H1 (cell line): ENCODE measurements at regions not wholly inside any gene's neighbourhood (a gene's known extent, or its start where the extent isn't known, plus 50 kb on each side); places are given as distances from the start of the nearest gene placed in this dataset.

Experiments used
- CTCF ChIA-PET: fragments of 300-600 bp; sonication (Branson Sonifier 250); formaldehyde crosslinking; loops from one replicate; lab custom pipeline; 2021; ENCODE audit not compliant: partially characterized antibody; lab: Charles Lee
- POLR2A ChIA-PET: fragments of 300-600 bp; sonication (Branson Sonifier 250); formaldehyde crosslinking; loops from one replicate; lab custom pipeline; 2021; ENCODE audit warnings: inconsistent platforms; ENCODE audit not compliant: partially characterized antibody; lab: Charles Lee
- DNase-seq, 2 experiments: peaks; one replicate each; pipeline versions ENCODE4 v3.0.0 to v3.0.0-alpha.2; 2010 to 2022; ENCODE audit warnings: low spot score in 2 of 2, low read depth in 1 of 2, mixed read lengths in 1 of 2
- FAIRE-seq: peaks from 2 replicates; lab custom pipeline; 2011; peaks lifted over from hg19 to GRCh38; lab: Jason Lieb, UNC
- H2AFZ ChIP-seq: 2 replicates; pipeline ENCODE4 v1.8.1; 2012; ENCODE audit warnings: low read length, inconsistent platforms
- H2AK5ac ChIP-seq: 2 replicates; pipeline ENCODE4 v1.6.1; 2013; ENCODE audit warnings: low read depth, low read length
- H2BK120ac ChIP-seq: replicated peaks from 2 replicates; pipeline ENCODE3; 2013; ENCODE audit warnings: low read depth, low read length, inconsistent platforms
- H2BK12ac ChIP-seq: 2 replicates; pipeline ENCODE4 v1.6.1; 2013; ENCODE audit warnings: low read depth, low read length
- H2BK15ac ChIP-seq: 2 replicates; pipeline ENCODE4 v1.6.1; 2013; ENCODE audit warnings: low read length
- H2BK20ac ChIP-seq: 2 replicates; pipeline ENCODE4 v1.6.1; 2013; ENCODE audit warnings: low read length
- H2BK5ac ChIP-seq: 2 replicates; pipeline ENCODE4 v1.6.1; 2013; ENCODE audit warnings: low read depth, low read length
- H3K14ac ChIP-seq: 2 replicates; pipeline ENCODE4 v1.6.1; 2013; ENCODE audit warnings: inconsistent platforms; ENCODE audit not compliant: insufficient read length
- H3K18ac ChIP-seq: 2 replicates; pipeline ENCODE4 v1.6.1; 2013; ENCODE audit warnings: low read length; ENCODE audit errors: extremely low read depth
- H3K23ac ChIP-seq: 2 replicates; pipeline ENCODE4 v1.6.1; 2013; ENCODE audit warnings: inconsistent platforms; ENCODE audit not compliant: insufficient read length
- H3K23me2 ChIP-seq: 2 replicates; pipeline ENCODE4 v1.6.1; 2013; ENCODE audit warnings: low read depth, low read length
- H3K27ac ChIP-seq: 2 replicates; pipeline ENCODE4 v1.6.1; 2011; ENCODE audit warnings: low read depth, low read length, inconsistent platforms
- H3K27me3 ChIP-seq, 4 experiments: replicated peaks in 1 of 4; 1 replicate in 1 of 4; 2 replicates in 3 of 4; pipeline versions ENCODE4 v1.6.1 to v1.8.1; 2011 to 2013; ENCODE audit warnings: low read length in 3 of 4, mild to moderate bottlenecking in 3 of 4, inconsistent platforms in 2 of 4, mixed read lengths in 2 of 4, moderate library complexity in 1 of 4; ENCODE audit not compliant: control insufficient read depth in 3 of 4, insufficient read depth in 3 of 4; ENCODE audit errors: extremely low read depth in 1 of 4
- H3K36me3 ChIP-seq, 4 experiments: 2 replicates each; pipeline versions ENCODE4 v1.6.1 to v1.8.1; 2011 to 2013; ENCODE audit warnings: mild to moderate bottlenecking in 4 of 4, low read length in 3 of 4, moderate library complexity in 2 of 4, control low read depth in 1 of 4, inconsistent platforms in 1 of 4; ENCODE audit not compliant: insufficient read depth in 4 of 4, control insufficient read depth in 2 of 4
- H3K4ac ChIP-seq: replicated peaks from 2 replicates; pipeline ENCODE3; 2013; ENCODE audit warnings: low read length, low read depth, mixed read lengths, inconsistent platforms; ENCODE audit not compliant: insufficient read length
- H3K4me1 ChIP-seq, 4 experiments: replicated peaks in 1 of 4; 1 replicate in 1 of 4; 2 replicates in 3 of 4; pipeline versions ENCODE4 v1.6.1 to v1.8.1; 2011 to 2013; ENCODE audit warnings: low read length in 3 of 4, inconsistent platforms in 2 of 4, mixed read lengths in 1 of 4; ENCODE audit not compliant: insufficient read depth in 4 of 4, control insufficient read depth in 3 of 4
- H3K4me2 ChIP-seq, 2 experiments: 2 replicates each; pipeline versions ENCODE4 v1.6.1 to v1.8.1; 2011 to 2013; ENCODE audit warnings: low read depth in 2 of 2, low read length in 2 of 2, control low read depth in 1 of 2, inconsistent platforms in 1 of 2, mild to moderate bottlenecking in 1 of 2; ENCODE audit not compliant: insufficient read depth in 1 of 2
- H3K4me3 ChIP-seq, 4 experiments: fragments of 200-600, 300-600 bp in 1 of 4; sonication (generic), shearing (Covaris generic), sonication (Bioruptor Twin) in 1 of 4; 2 replicates each; pipeline versions ENCODE4 v1.5.1 to v1.8.1; 2011 to 2016; ENCODE audit warnings: low read length in 4 of 4, low read depth in 3 of 4, control low read depth in 2 of 4, inconsistent platforms in 2 of 4, mild to moderate bottlenecking in 2 of 4, mixed read lengths in 1 of 4, moderate library complexity in 1 of 4; ENCODE audit not compliant: insufficient read depth in 2 of 4; ENCODE audit errors: extremely low read depth in 1 of 4
- H3K56ac ChIP-seq: replicated peaks from 2 replicates; pipeline ENCODE3; 2013; ENCODE audit warnings: low read depth, mild to moderate bottlenecking, mixed read lengths, low read length, inconsistent platforms; ENCODE audit not compliant: insufficient read length
- H3K79me1 ChIP-seq: 2 replicates; pipeline ENCODE4 v1.6.1; 2013; ENCODE audit warnings: low read depth, low read length, control low read depth
- H3K79me2 ChIP-seq, 2 experiments: 2 replicates each; pipeline versions ENCODE4 v1.6.1 to v1.8.1; 2012 to 2013; ENCODE audit warnings: low read length in 2 of 2, mild to moderate bottlenecking in 2 of 2, inconsistent platforms in 1 of 2; ENCODE audit not compliant: insufficient read depth in 2 of 2, control insufficient read depth in 1 of 2
- H3K9ac ChIP-seq, 4 experiments: replicated peaks in 1 of 4; 1 replicate in 1 of 4; 2 replicates in 3 of 4; pipeline versions ENCODE4 v1.6.1 to v1.8.1; 2011 to 2013; ENCODE audit warnings: low read depth in 3 of 4, low read length in 3 of 4, control low read depth in 2 of 4, mild to moderate bottlenecking in 2 of 4, moderate library complexity in 2 of 4, inconsistent platforms in 1 of 4; ENCODE audit errors: extremely low read depth in 1 of 4
- H3K9me3 ChIP-seq, 2 experiments: 2 replicates each; pipeline versions ENCODE4 v1.6.1 to v1.8.1; 2012 to 2013; ENCODE audit warnings: mild to moderate bottlenecking in 2 of 2, moderate library complexity in 2 of 2, control low read depth in 1 of 2, inconsistent platforms in 1 of 2, low read depth in 1 of 2, low read length in 1 of 2, mixed read lengths in 1 of 2; ENCODE audit not compliant: insufficient read depth in 2 of 2
- H4K20me1 ChIP-seq, 2 experiments: replicated peaks in 1 of 2; 2 replicates each; pipeline versions ENCODE3 to v1.8.1; 2011 to 2013; ENCODE audit warnings: inconsistent platforms in 2 of 2, low read length in 2 of 2, mild to moderate bottlenecking in 1 of 2; ENCODE audit not compliant: insufficient read depth in 2 of 2, control insufficient read depth in 1 of 2
- H4K5ac ChIP-seq: 2 replicates; pipeline ENCODE4 v1.6.1; 2013; ENCODE audit warnings: low read length, low read depth, mixed read lengths, inconsistent platforms; ENCODE audit not compliant: insufficient read length
- H4K8ac ChIP-seq: 2 replicates; pipeline ENCODE4 v1.8.0; 2013; ENCODE audit warnings: mild to moderate bottlenecking, moderate library complexity, low read length, inconsistent platforms; ENCODE audit not compliant: insufficient read depth; ENCODE audit errors: extremely low read depth
- H4K91ac ChIP-seq: replicated peaks from 2 replicates; pipeline ENCODE3; 2013; ENCODE audit warnings: low read length, mixed read lengths, inconsistent platforms; ENCODE audit not compliant: insufficient read length
- KDM5A ChIP-seq: fragments of 200-600 bp; IDR thresholded peaks from 2 replicates; pipeline ENCODE4 v1.7.1; 2012; ENCODE audit warnings: mild to moderate bottlenecking, low read length, inconsistent platforms, mixed read lengths
- NANOG ChIP-seq: IDR thresholded peaks from 2 replicates; pipeline ENCODE4 v1.6.1; 2011; ENCODE audit warnings: low read length, low read depth, mild to moderate bottlenecking, inconsistent platforms; ENCODE audit not compliant: insufficient read depth, poor library complexity, severe bottlenecking
- POU5F1 ChIP-seq: IDR thresholded peaks from 2 replicates; pipeline ENCODE4 v1.6.1; 2011; ENCODE audit warnings: low read depth, mild to moderate bottlenecking, low read length, moderate library complexity
- TCF12 ChIP-seq: IDR thresholded peaks from 2 replicates; pipeline ENCODE4 v1.6.1; 2011; ENCODE audit warnings: low read depth, mild to moderate bottlenecking, low read length
- WGBS, 2 experiments: shearing (Covaris generic) in 1 of 2; methylation state at CpG; one replicate each; pipeline versions ENCODE4 v1.1.6 to v1.1.7; 2013 to 2015; ENCODE audit warnings: low lambda C conversion rate in 2 of 2, mixed read lengths in 2 of 2, inconsistent platforms in 1 of 2, low coverage in 1 of 2, missing lambda C conversion rate in 1 of 2; ENCODE audit not compliant: insufficient replicate concordance in 2 of 2, insufficient coverage in 1 of 2, insufficient read length in 1 of 2; ENCODE audit errors: extremely low coverage in 1 of 2, missing lambda C conversion rate in 1 of 2; 5-methylcytosine and 5-hydroxymethylcytosine counted together
- TF ChIP-seq, protein P1 (sequence below): IDR thresholded peaks from 2 replicates; pipeline ENCODE4 v1.6.1; 2011; ENCODE audit warnings: low read depth, mild to moderate bottlenecking, low read length; ENCODE audit not compliant: insufficient read depth

GRCh38 chr4:180363815-180364214 is 1879.4 kb upstream of the TENM3 start:
- H3K27ac ChIP-seq, result no peak overlapping the region
- H2BK120ac ChIP-seq, result no peak overlapping the region
- no peak for TF ChIP-seq TCF12
- no peak for TF ChIP-seq POU5F1
- TF ChIP-seq NANOG, result no peak
- no peak for TF ChIP-seq KDM5A
- TF ChIP-seq, protein P1, sequence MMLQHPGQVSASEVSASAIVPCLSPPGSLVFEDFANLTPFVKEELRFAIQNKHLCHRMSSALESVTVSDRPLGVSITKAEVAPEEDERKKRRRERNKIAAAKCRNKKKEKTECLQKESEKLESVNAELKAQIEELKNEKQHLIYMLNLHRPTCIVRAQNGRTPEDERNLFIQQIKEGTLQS, result no peak
- H4K8ac ChIP-seq, result no peak overlapping the region
- H3K23me2 ChIP-seq, result no peaks in the 10 kb centered on the region
- no peak overlapping the region for H2AK5ac ChIP-seq
- H3K23ac ChIP-seq, result no peak overlapping the region
- H3K9ac ChIP-seq, result no peak overlapping the region
- no peak overlapping the region for H4K91ac ChIP-seq
- H3K18ac ChIP-seq, result no peak overlapping the region
- no peak overlapping the region for H3K4ac ChIP-seq
- H3K14ac ChIP-seq, result no peak overlapping the region
- 81% methylated on average over 5 of the region's 5 CpGs; no CpG with 5 or more reads in 1 of the 2 experiments for WGBS, 2 experiments
- no peaks in the 10 kb centered on the region for H4K20me1 ChIP-seq
- H2BK5ac ChIP-seq, result no peak overlapping the region
- ChIA-PET CTCF (interaction anchor here (0.6 to 1.3 kb wide), 3 partner anchors 37 to 234 kb away, joined by 3 read pairs; no protein-coding TSS in a partner anchor), POLR2A (no interaction called here)
- no peak overlapping the region for H2AFZ ChIP-seq
- FAIRE-seq, result no peak
- no peak overlapping the region for H3K56ac ChIP-seq
- H3K79me2 ChIP-seq, result no peaks in the 10 kb centered on the region
- DNase-seq, result no peak
- H2BK15ac ChIP-seq, result no peak overlapping the region
- H3K36me3 ChIP-seq, result no peaks in the 10 kb centered on the region
- H3K4me2 ChIP-seq, result no peak overlapping the region
- no peaks in the 10 kb centered on the region for H3K79me1 ChIP-seq
- no peaks in the 10 kb centered on the region for H3K9me3 ChIP-seq
- no peaks in the 10 kb centered on the region for H3K27me3 ChIP-seq
- H2BK20ac ChIP-seq, result no peak overlapping the region
- no peak overlapping the region for H4K5ac ChIP-seq
- H3K4me1 ChIP-seq, result no peaks in the 10 kb centered on the region
- H2BK12ac ChIP-seq, result no peak overlapping the region
- no peak overlapping the region for H3K4me3 ChIP-seq
